IMR-90 (cell line): ENCODE measurements at regions not wholly inside any gene's neighbourhood (a gene's known extent, or its start where the extent isn't known, plus 50 kb on each side); places are given as distances from the start of the nearest gene placed in this dataset.

Experiments used
- ATAC-seq: fragments of 200-7000 bp; cut with Tn5 transposase; 2 replicates; pipeline ENCODE4 v1.9.1; 2020; ENCODE audit warnings: low read depth, mild to moderate bottlenecking, moderate library complexity
- BruUV-seq: library from RNA; stranded (reverse); fragments of 400-500 nt; replicated peaks from 2 replicates; lab custom pipeline; 2021; lab: Mats Ljungman, UMichigan
- CTCF ChIA-PET: fragments of 300-600 bp; formaldehyde crosslinking; extraction: SDS; loops from one replicate; lab custom pipeline; 2021; ENCODE audit warnings: antibody characterized with exemption; lab: Yijun Ruan, JAX
- POLR2A ChIA-PET: fragments of 300-600 bp; sonication (Branson Sonifier 250); formaldehyde crosslinking; loops from one replicate; lab custom pipeline; 2022; ENCODE audit warnings: antibody characterized with exemption; ENCODE audit not compliant: unreplicated experiment; lab: Charles Lee
- DNase-seq: peaks from one replicate; pipeline ENCODE4 v3.0.0; 2013
- H2AFZ ChIP-seq: replicated peaks from 2 replicates; pipeline ENCODE3; 2013; ENCODE audit warnings: low read length, mild to moderate bottlenecking; ENCODE audit not compliant: poor library complexity
- H2AK5ac ChIP-seq: 2 replicates; pipeline ENCODE4 v1.6.1; 2013; ENCODE audit warnings: low read depth, low read length, inconsistent platforms
- H2AK9ac ChIP-seq: replicated peaks from 2 replicates; pipeline ENCODE3; 2013; ENCODE audit warnings: mild to moderate bottlenecking, low read depth, low read length, moderate library complexity; ENCODE audit not compliant: poor library complexity
- H2BK120ac ChIP-seq: 2 replicates; pipeline ENCODE4 v1.6.1; 2013; ENCODE audit warnings: low read depth, low read length, inconsistent platforms
- H2BK15ac ChIP-seq: 3 replicates; pipeline ENCODE4 v1.6.1; 2013; ENCODE audit warnings: low read depth, low read length, inconsistent platforms
- H2BK20ac ChIP-seq: 2 replicates; pipeline ENCODE4 v1.6.1; 2013; ENCODE audit warnings: low read depth, mild to moderate bottlenecking, inconsistent platforms, low read length, moderate library complexity
- H2BK5ac ChIP-seq: 2 replicates; pipeline ENCODE4 v1.6.1; 2013; ENCODE audit warnings: mild to moderate bottlenecking, low read depth, low read length, inconsistent platforms; ENCODE audit not compliant: poor library complexity, severe bottlenecking
- H3K14ac ChIP-seq: replicated peaks from 2 replicates; pipeline ENCODE4 v1.6.1; 2013; ENCODE audit warnings: low read depth, low read length, inconsistent platforms
- H3K18ac ChIP-seq: 2 replicates; pipeline ENCODE4 v1.6.1; 2013; ENCODE audit warnings: low read depth, low read length, control low read depth
- H3K23ac ChIP-seq: 2 replicates; pipeline ENCODE4 v1.6.1; 2013; ENCODE audit warnings: low read depth, low read length, inconsistent platforms
- H3K27ac ChIP-seq: 2 replicates; pipeline ENCODE4 v1.5.1; 2013; ENCODE audit warnings: mild to moderate bottlenecking, control low read depth, low read length; ENCODE audit not compliant: insufficient read depth
- H3K27me3 ChIP-seq: 2 replicates; pipeline ENCODE4 v1.6.1; 2013; ENCODE audit warnings: low read length; ENCODE audit not compliant: control insufficient read depth, insufficient read depth
- H3K36me3 ChIP-seq: 2 replicates; pipeline ENCODE4 v1.6.1; 2013; ENCODE audit warnings: low read length, mixed read lengths; ENCODE audit not compliant: control insufficient read depth, insufficient read depth
- H3K4ac ChIP-seq: 2 replicates; pipeline ENCODE4 v1.6.1; 2013; ENCODE audit warnings: low read depth, low read length, inconsistent platforms
- H3K4me1 ChIP-seq: 2 replicates; pipeline ENCODE4 v1.6.1; 2013; ENCODE audit warnings: low read length, mixed read lengths; ENCODE audit not compliant: control insufficient read depth, insufficient read depth
- H3K4me2 ChIP-seq: 2 replicates; pipeline ENCODE4 v1.6.1; 2013; ENCODE audit warnings: low read depth, mild to moderate bottlenecking, control low read depth, low read length, moderate library complexity
- H3K4me3 ChIP-seq: 2 replicates; pipeline ENCODE4 v1.5.1; 2013; ENCODE audit warnings: low read depth, mild to moderate bottlenecking, control low read depth, low read length, moderate library complexity; ENCODE audit not compliant: insufficient read depth
- H3K56ac ChIP-seq: 2 replicates; pipeline ENCODE4 v1.6.1; 2013; ENCODE audit warnings: low read length, inconsistent platforms; ENCODE audit not compliant: insufficient read depth; ENCODE audit errors: extremely low read depth
- H3K79me1 ChIP-seq, 2 experiments: 2 replicates each; pipeline ENCODE4 v1.6.1; 2013; ENCODE audit warnings: low read length in 2 of 2, inconsistent platforms in 1 of 2, low read depth in 1 of 2
- H3K9ac ChIP-seq: 2 replicates; pipeline ENCODE4 v1.6.1; 2013; ENCODE audit warnings: low read depth, low read length, control low read depth
- H3K9me1 ChIP-seq: 2 replicates; pipeline ENCODE4 v1.6.1; 2013; ENCODE audit warnings: low read length, inconsistent platforms; ENCODE audit not compliant: insufficient read depth
- H3K9me3 ChIP-seq: 2 replicates; pipeline ENCODE4 v1.6.1; 2013; ENCODE audit warnings: low read length; ENCODE audit not compliant: control insufficient read depth, insufficient read depth
- H4K20me1 ChIP-seq: 2 replicates; pipeline ENCODE4 v1.6.1; 2013; ENCODE audit warnings: low read length, inconsistent platforms; ENCODE audit not compliant: insufficient read depth
- H4K5ac ChIP-seq: 2 replicates; pipeline ENCODE4 v1.6.1; 2013; ENCODE audit warnings: mild to moderate bottlenecking, low read depth, low read length, control low read depth
- H4K8ac ChIP-seq, 2 experiments: 2 replicates each; pipeline ENCODE4 v1.6.1; 2013; ENCODE audit warnings: low read depth in 2 of 2, low read length in 2 of 2, control low read depth in 1 of 2, inconsistent platforms in 1 of 2
- H4K91ac ChIP-seq: 2 replicates; pipeline ENCODE4 v1.6.1; 2013; ENCODE audit warnings: low read depth, low read length, inconsistent platforms; ENCODE audit not compliant: insufficient read depth
- BHLHE40 ChIP-seq: fragments of 150-350 bp; IDR thresholded peaks from 2 replicates; pipeline ENCODE4 v1.6.1; 2016; ENCODE audit warnings: mild to moderate bottlenecking, low read depth, low read length
- CEBPB ChIP-seq: IDR thresholded peaks from 2 replicates; pipeline ENCODE4 v1.6.1; 2012; ENCODE audit warnings: low read depth, low read length, improper control_type of control experiment
- CHD1 ChIP-seq: IDR thresholded peaks from 2 replicates; pipeline ENCODE4 v1.6.1; 2012; ENCODE audit warnings: low read depth, low read length, improper control_type of control experiment
- ELK1 ChIP-seq: fragments of 150-350 bp; IDR thresholded peaks from 2 replicates; pipeline ENCODE4 v1.6.1; 2016; ENCODE audit warnings: low read depth, mild to moderate bottlenecking, low read length, moderate library complexity, borderline replicate concordance
- FOS ChIP-seq: fragments of 150-350 bp; IDR thresholded peaks from 2 replicates; pipeline ENCODE4 v1.6.1; 2016; ENCODE audit warnings: low read depth, low read length
- MAFK ChIP-seq: IDR thresholded peaks from 2 replicates; pipeline ENCODE4 v1.6.1; 2012; ENCODE audit warnings: low read depth, low read length, improper control_type of control experiment
- MAZ ChIP-seq: IDR thresholded peaks from 2 replicates; pipeline ENCODE4 v1.6.1; 2012; ENCODE audit warnings: low read depth, mild to moderate bottlenecking, low read length, improper control_type of control experiment, moderate library complexity, borderline replicate concordance
- MXI1 ChIP-seq: IDR thresholded peaks from 2 replicates; pipeline ENCODE4 v1.6.1; 2012; ENCODE audit warnings: low read depth, mild to moderate bottlenecking, low read length, moderate library complexity, borderline replicate concordance
- NFE2L2 ChIP-seq: fragments of 150-350 bp; IDR thresholded peaks from 2 replicates; pipeline ENCODE4 v1.6.1; 2016; ENCODE audit warnings: low read depth, mild to moderate bottlenecking, low read length
- POLR2A ChIP-seq: IDR thresholded peaks from 2 replicates; pipeline ENCODE4 v1.6.1; 2012; ENCODE audit warnings: mild to moderate bottlenecking, low read depth, low read length
- RAD21 ChIP-seq: IDR thresholded peaks from 2 replicates; pipeline ENCODE4 v1.6.1; 2012; ENCODE audit warnings: low read length, improper control_type of control experiment
- RCOR1 ChIP-seq: IDR thresholded peaks from 2 replicates; pipeline ENCODE4 v1.6.1; 2012; ENCODE audit warnings: mild to moderate bottlenecking, low read length, improper control_type of control experiment; ENCODE audit not compliant: insufficient replicate concordance
- RFX5 ChIP-seq: IDR thresholded peaks from 2 replicates; pipeline ENCODE4 v1.8.0; 2012; ENCODE audit warnings: low read depth, mild to moderate bottlenecking, low read length, moderate library complexity
- WGBS, 2 experiments: methylation state at CpG; one replicate each; pipeline versions ENCODE4 v1.1.5 to v1.1.7; 2013; ENCODE audit warnings: missing lambda C conversion rate in 2 of 2; ENCODE audit not compliant: insufficient read length in 1 of 2; ENCODE audit errors: extremely low coverage in 2 of 2; 5-methylcytosine and 5-hydroxymethylcytosine counted together
- dilution Hi-C: fragments of 300-500 bp; cut with HindIII; formaldehyde crosslinking; loops from one replicate; pipeline ENCODE4 v1.14.3; 2018; ENCODE audit warnings: low sequenced_read_pairs; ENCODE audit not compliant: unreplicated experiment
- in situ Hi-C: fragments of 300-500 bp; cut with MboI; formaldehyde crosslinking; loops from 3 replicates; pipeline ENCODE4 v1.14.3; 2019; ENCODE audit warnings: low sequenced_read_pairs, inconsistent platforms, mixed read lengths
- intact Hi-C: fragments of 100-400 bp; cut with micrococcal nuclease; formaldehyde crosslinking; loops from 2 replicates; pipeline ENCODE4 v1.10.0; 2022
- TF ChIP-seq, protein P1 (sequence below): conservative IDR thresholded peaks from 2 replicates; pipeline ENCODE4 v1.5.1; 2012; ENCODE audit warnings: mild to moderate bottlenecking, low read depth, low read length, improper control_type of control experiment
- TF ChIP-seq, protein P2 (sequence below): fragments of 150-350 bp; IDR thresholded peaks from 2 replicates; pipeline ENCODE4 v1.6.1; 2017; ENCODE audit warnings: mild to moderate bottlenecking, antibody characterized with exemption, low read length, low read depth

DNA sequence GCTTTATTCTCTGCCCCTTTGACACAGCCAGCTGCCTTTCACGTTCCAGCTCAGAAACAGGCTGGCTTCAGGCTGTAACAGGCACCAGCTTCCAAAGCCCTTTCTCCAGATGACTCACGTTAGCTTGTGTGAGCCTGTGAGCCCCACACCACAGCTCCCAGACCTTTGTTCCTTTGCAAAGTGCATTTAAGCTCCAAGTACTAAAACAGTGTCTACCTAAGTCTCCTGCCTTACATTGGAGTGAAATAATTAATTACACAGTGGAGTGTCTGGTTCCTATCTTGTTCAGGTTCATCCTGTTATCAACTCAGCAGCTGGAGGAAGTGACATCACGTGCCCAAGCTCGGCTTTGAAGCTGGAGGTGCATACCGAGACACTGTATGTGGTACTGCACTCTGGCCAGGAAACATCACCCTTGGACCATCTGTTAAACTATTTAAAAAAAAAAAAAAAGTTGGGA lies 475.8 kb downstream of the FOXO1 start:
- no peak overlapping the region for H2BK120ac ChIP-seq
- no peak overlapping the region for H2BK5ac ChIP-seq
- no peaks in the 10 kb centered on the region for H4K20me1 ChIP-seq
- no peak overlapping the region for H3K14ac ChIP-seq
- DNase-seq: peak; percentile 12
- TF ChIP-seq MAFK: no peak
- TF ChIP-seq MXI1: no peak
- no peak for TF ChIP-seq RCOR1
- TF ChIP-seq MAZ: no peak
- TF ChIP-seq CHD1: no peak
- TF ChIP-seq RAD21: no peak
- TF ChIP-seq NFE2L2: no peak
- no peak for TF ChIP-seq RFX5
- TF ChIP-seq POLR2A: no peak
- TF ChIP-seq, protein P1, sequence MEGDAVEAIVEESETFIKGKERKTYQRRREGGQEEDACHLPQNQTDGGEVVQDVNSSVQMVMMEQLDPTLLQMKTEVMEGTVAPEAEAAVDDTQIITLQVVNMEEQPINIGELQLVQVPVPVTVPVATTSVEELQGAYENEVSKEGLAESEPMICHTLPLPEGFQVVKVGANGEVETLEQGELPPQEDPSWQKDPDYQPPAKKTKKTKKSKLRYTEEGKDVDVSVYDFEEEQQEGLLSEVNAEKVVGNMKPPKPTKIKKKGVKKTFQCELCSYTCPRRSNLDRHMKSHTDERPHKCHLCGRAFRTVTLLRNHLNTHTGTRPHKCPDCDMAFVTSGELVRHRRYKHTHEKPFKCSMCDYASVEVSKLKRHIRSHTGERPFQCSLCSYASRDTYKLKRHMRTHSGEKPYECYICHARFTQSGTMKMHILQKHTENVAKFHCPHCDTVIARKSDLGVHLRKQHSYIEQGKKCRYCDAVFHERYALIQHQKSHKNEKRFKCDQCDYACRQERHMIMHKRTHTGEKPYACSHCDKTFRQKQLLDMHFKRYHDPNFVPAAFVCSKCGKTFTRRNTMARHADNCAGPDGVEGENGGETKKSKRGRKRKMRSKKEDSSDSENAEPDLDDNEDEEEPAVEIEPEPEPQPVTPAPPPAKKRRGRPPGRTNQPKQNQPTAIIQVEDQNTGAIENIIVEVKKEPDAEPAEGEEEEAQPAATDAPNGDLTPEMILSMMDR: no peak
- no peak for TF ChIP-seq FOS
- TF ChIP-seq ELK1: no peak
- TF ChIP-seq, protein P2, sequence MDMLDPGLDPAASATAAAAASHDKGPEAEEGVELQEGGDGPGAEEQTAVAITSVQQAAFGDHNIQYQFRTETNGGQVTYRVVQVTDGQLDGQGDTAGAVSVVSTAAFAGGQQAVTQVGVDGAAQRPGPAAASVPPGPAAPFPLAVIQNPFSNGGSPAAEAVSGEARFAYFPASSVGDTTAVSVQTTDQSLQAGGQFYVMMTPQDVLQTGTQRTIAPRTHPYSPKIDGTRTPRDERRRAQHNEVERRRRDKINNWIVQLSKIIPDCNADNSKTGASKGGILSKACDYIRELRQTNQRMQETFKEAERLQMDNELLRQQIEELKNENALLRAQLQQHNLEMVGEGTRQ: no peak
- no peak for TF ChIP-seq CEBPB
- no peak for TF ChIP-seq BHLHE40
- no peaks in the 10 kb centered on the region for H3K27me3 ChIP-seq
- H3K56ac ChIP-seq: no peak overlapping the region
- no peaks in the 10 kb centered on the region for H3K36me3 ChIP-seq
- H3K27ac ChIP-seq: no peak overlapping the region
- H4K8ac ChIP-seq: no peak overlapping the region
- no peak overlapping the region for H2BK15ac ChIP-seq
- no peaks in the 10 kb centered on the region for H3K9me1 ChIP-seq
- no peak overlapping the region for H3K23ac ChIP-seq
- ATAC-seq: no peak
- no peak overlapping the region for H4K5ac ChIP-seq
- intact Hi-C loops (no loop called here), dilution Hi-C loops (no loop called here), in situ Hi-C loops (no loop called here)
- H2AK9ac ChIP-seq: no peak overlapping the region
- no peaks in the 10 kb centered on the region for H3K79me1 ChIP-seq
- H3K18ac ChIP-seq: no peak overlapping the region
- H3K9me3 ChIP-seq: no peaks in the 10 kb centered on the region
- no peak overlapping the region for H2AK5ac ChIP-seq
- no peak overlapping the region for H2AFZ ChIP-seq
- ChIA-PET POLR2A (no interaction called here), CTCF (no interaction called here)
- no peak overlapping the region for H3K4ac ChIP-seq
- no peaks in the 10 kb centered on the region for H3K4me1 ChIP-seq
- no peak overlapping the region for H3K4me3 ChIP-seq
- no TSS peak for BruUV-seq
- no CpG with 5 or more reads among the region's 5 CpGs for WGBS, 2 experiments
- H3K4me2 ChIP-seq: no peak overlapping the region
- no peak overlapping the region for H4K91ac ChIP-seq
- no peak overlapping the region for H2BK20ac ChIP-seq
- H3K9ac ChIP-seq: no peak overlapping the region
